ENCODE measurements at regions not wholly inside any gene's neighbourhood (a gene's known extent, or its start where the extent isn't known, plus 50 kb on each side); places are given as distances from the start of the nearest gene placed in this dataset.

DNA sequence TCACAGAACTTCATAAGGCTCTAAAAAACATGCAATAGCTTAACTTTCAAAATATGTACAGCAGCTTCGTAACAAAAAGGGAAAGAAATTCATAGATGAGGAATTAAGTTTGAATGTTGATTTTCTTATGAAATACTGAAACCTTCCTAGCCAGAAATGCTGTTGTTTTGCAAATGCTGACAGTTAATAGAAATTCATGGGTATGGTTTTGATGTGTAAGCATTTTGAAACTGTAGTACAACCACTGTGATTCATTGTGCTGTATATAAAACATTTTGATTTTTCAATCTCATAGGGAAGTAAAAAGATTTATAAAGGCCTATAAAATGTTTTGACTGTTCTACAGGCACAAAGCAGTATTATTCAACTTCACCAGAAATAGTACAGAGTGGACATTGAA is 228.4 kb upstream of the EYS start:
- H3K36me3 ChIP-seq (ENCODE audit: control insufficient read depth, insufficient read depth, low read length), result no peaks in the 10 kb centered on the region
- TF ChIP-seq, protein P1, sequence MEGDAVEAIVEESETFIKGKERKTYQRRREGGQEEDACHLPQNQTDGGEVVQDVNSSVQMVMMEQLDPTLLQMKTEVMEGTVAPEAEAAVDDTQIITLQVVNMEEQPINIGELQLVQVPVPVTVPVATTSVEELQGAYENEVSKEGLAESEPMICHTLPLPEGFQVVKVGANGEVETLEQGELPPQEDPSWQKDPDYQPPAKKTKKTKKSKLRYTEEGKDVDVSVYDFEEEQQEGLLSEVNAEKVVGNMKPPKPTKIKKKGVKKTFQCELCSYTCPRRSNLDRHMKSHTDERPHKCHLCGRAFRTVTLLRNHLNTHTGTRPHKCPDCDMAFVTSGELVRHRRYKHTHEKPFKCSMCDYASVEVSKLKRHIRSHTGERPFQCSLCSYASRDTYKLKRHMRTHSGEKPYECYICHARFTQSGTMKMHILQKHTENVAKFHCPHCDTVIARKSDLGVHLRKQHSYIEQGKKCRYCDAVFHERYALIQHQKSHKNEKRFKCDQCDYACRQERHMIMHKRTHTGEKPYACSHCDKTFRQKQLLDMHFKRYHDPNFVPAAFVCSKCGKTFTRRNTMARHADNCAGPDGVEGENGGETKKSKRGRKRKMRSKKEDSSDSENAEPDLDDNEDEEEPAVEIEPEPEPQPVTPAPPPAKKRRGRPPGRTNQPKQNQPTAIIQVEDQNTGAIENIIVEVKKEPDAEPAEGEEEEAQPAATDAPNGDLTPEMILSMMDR (IDR thresholded peaks at IDR 0.05; ENCODE audit: insufficient read depth, low read length, poor library complexity, severe bottlenecking), result no peak
- H3K27me3 ChIP-seq (replicated peaks; ENCODE audit: control insufficient read depth, insufficient read depth, low read length), result no peaks in the 10 kb centered on the region
- no peak overlapping the region for H3K4me3 ChIP-seq (replicated peaks; ENCODE audit: low read depth, low read length)
- DNase-seq (ENCODE audit: extremely low read depth, insufficient read length), result no peak

DNA sequence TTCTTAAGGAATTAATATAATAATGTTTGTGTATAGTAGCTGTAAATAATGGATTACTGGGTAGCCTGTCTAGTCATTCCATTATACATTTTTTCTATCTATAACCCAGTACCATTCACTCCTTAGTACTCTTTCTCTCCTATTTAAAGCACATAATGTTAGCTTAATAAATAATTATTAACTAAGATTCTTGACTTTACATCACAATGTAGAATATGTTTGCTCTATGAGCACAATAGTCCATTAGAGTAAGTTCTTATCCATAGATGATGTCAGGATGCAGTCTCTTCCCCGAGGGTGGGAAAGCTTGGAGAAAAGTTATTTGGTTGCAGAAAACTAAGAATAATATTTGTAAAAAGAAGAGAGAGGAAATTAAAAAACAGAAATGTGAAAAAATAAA is 226.4 kb upstream of the EYS start:
- no peak overlapping the region for H3K4me3 ChIP-seq (replicated peaks; ENCODE audit: low read depth, low read length)
- DNase-seq (ENCODE audit: extremely low read depth, insufficient read length), result no peak
- no peaks in the 10 kb centered on the region for H3K36me3 ChIP-seq (ENCODE audit: control insufficient read depth, insufficient read depth, low read length)
- no peaks in the 10 kb centered on the region for H3K27me3 ChIP-seq (replicated peaks; ENCODE audit: control insufficient read depth, insufficient read depth, low read length)
- TF ChIP-seq, protein P1 (IDR thresholded peaks at IDR 0.05; ENCODE audit: insufficient read depth, low read length, poor library complexity, severe bottlenecking), result no peak

DNA sequence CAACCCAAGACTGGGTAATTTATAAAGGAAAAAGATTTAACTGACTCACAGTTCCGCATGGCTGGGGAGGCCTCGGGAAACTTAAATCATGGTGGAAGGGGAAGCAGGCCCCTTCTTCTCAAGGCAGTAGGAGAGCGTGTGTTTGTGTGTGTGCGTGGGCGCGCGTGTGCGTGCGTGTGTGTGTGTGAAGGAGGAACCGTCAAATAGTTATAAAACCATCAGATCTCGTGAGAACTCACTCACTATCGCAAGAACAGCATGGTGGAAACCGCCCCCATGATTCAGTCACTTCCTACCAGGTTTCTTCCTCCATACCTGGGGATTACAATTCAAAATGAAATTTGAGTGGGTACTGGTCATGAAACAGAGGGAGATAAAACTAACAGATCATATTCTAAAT is 220.1 kb upstream of the EYS start:
- no peak for DNase-seq (ENCODE audit: extremely low read depth, insufficient read length)
- TF ChIP-seq, protein P1 (IDR thresholded peaks at IDR 0.05; ENCODE audit: insufficient read depth, low read length, poor library complexity, severe bottlenecking), result no peak
- no peaks in the 10 kb centered on the region for H3K36me3 ChIP-seq (ENCODE audit: control insufficient read depth, insufficient read depth, low read length)
- H3K27me3 ChIP-seq (replicated peaks; ENCODE audit: control insufficient read depth, insufficient read depth, low read length), result no peaks in the 10 kb centered on the region
- H3K4me3 ChIP-seq (replicated peaks; ENCODE audit: low read depth, low read length), result no peak overlapping the region

DNA sequence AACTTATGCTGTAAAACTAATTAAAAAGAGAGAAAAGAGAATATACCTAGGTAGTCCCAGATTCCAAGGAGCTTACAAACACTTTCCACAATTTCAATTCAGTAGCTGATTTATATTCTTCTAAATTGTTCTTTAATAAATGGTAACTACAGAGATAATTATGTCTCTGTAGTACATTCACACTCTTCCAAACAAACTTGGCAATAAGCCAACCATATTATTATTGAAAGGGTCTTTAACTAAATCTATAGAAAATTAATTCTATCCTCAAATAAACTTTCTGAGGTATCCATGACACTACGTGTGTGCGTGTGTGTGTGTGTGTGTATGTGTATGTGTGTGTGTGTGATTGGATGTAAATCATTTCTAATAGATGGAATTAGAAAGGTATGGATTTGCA is 217.4 kb upstream of the EYS start:
- no peak for DNase-seq (ENCODE audit: extremely low read depth, insufficient read length)
- Histone ChIP-seq H3K36me3 (ENCODE audit: control insufficient read depth, insufficient read depth, low read length) (no peaks in the 10 kb centered on the region), H3K4me3 (replicated peaks; ENCODE audit: low read depth, low read length) (no peak overlapping the region), H3K27me3 (replicated peaks; ENCODE audit: control insufficient read depth, insufficient read depth, low read length) (no peaks in the 10 kb centered on the region)
- TF ChIP-seq, protein P1 (IDR thresholded peaks at IDR 0.05; ENCODE audit: insufficient read depth, low read length, poor library complexity, severe bottlenecking), result no peak

DNA sequence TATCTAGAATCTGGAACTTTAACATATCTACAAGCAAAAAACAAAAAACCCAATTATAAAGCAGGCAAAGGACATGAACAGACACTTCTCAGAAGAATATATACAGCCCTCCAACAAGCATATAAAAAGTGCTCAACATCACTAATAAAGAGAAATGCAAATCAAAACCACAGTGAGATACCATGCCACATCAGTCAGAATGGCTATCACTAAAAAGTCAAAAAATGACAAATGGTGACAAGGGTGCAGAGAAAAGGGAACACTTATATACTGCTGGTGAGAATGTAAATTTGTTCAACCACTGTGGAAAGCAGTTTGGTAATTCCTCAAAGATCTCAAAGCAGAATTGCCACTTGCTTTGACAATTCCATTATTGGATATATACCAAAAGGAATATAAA is 215.0 kb upstream of the EYS start:
- no peaks in the 10 kb centered on the region for H3K27me3 ChIP-seq (replicated peaks; ENCODE audit: control insufficient read depth, insufficient read depth, low read length)
- H3K4me3 ChIP-seq (replicated peaks; ENCODE audit: low read depth, low read length), result no peak overlapping the region
- TF ChIP-seq, protein P1 (IDR thresholded peaks at IDR 0.05; ENCODE audit: insufficient read depth, low read length, poor library complexity, severe bottlenecking), result no peak
- H3K36me3 ChIP-seq (ENCODE audit: control insufficient read depth, insufficient read depth, low read length), result no peaks in the 10 kb centered on the region
- no peak for DNase-seq (ENCODE audit: extremely low read depth, insufficient read length)

DNA sequence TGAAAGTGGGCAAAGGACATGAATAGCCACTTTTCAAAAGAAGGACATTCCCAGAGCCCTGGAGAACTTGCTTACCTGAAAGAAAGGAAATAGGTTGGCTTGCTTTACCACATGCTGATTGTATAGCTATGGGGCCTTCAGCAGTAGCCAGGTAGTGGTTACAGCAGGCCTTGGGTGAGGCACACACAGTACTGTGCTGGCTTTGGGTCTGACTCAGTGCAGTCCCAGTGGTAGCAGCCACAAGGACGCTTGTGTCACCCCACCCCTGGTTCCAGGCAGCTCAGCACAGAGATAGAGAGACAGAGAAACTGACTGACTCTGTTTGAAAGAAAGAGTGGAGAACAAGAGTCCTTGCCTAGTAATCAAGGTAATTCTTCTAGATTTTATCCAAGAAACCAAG is 201.0 kb upstream of the EYS start:
- H3K4me3 ChIP-seq (replicated peaks; ENCODE audit: low read depth, low read length), result no peak overlapping the region
- TF ChIP-seq, protein P1 (IDR thresholded peaks at IDR 0.05; ENCODE audit: insufficient read depth, low read length, poor library complexity, severe bottlenecking), result no peak
- H3K36me3 ChIP-seq (ENCODE audit: control insufficient read depth, insufficient read depth, low read length), result no peaks in the 10 kb centered on the region
- no peaks in the 10 kb centered on the region for H3K27me3 ChIP-seq (replicated peaks; ENCODE audit: control insufficient read depth, insufficient read depth, low read length)
- no peak for DNase-seq (ENCODE audit: extremely low read depth, insufficient read length)
